HEK293 (cell line): ENCODE measurements at regions not wholly inside any gene's neighbourhood (a gene's known extent, or its start where the extent isn't known, plus 50 kb on each side); places are given as distances from the start of the nearest gene placed in this dataset.

ENCODE experiments used
- CTCF ChIA-PET: fragments of 350-600 bp; formaldehyde crosslinking; extraction: SDS; loops from one replicate; lab custom pipeline; 2021; ENCODE audit warnings: antibody characterized with exemption; lab: Yijun Ruan, JAX
- POLR2A ChIA-PET: fragments of 300-600 bp; formaldehyde crosslinking; extraction: SDS; loops from one replicate; lab custom pipeline; 2020; ENCODE audit warnings: antibody characterized with exemption, inconsistent platforms; lab: Yijun Ruan, JAX
- H3K27ac ChIP-seq: fragments of 200-500 bp; sonication (Bioruptor generic); 2 replicates; pipeline ENCODE4 v1.5.1; 2014; ENCODE audit warnings: low read depth, low read length, control low read depth, inconsistent platforms; ENCODE audit errors: extremely low read depth
- H3K36me3 ChIP-seq, 2 experiments: fragments of 200-500 bp in 1 of 2; sonication (Bioruptor generic) in 1 of 2; 1 replicate in 1 of 2; 2 replicates in 1 of 2; pipeline ENCODE4 v1.5.1; 2014 to 2017; ENCODE audit warnings: inconsistent platforms in 2 of 2, low read length in 2 of 2; ENCODE audit not compliant: control insufficient read depth in 2 of 2, insufficient read depth in 1 of 2
- H3K4me1 ChIP-seq: fragments of 200-500 bp; sonication (Bioruptor generic); 2 replicates; pipeline ENCODE4 v1.5.1; 2014; ENCODE audit warnings: mild to moderate bottlenecking, low read length, inconsistent platforms; ENCODE audit not compliant: control insufficient read depth, insufficient read depth
- H3K4me3 ChIP-seq: 2 replicates; pipeline ENCODE4 v1.5.1; 2011; ENCODE audit warnings: low read depth, mild to moderate bottlenecking, control low read depth, low read length, moderate library complexity
- H3K9me3 ChIP-seq: fragments of 200-500 bp; sonication (Bioruptor generic); 2 replicates; pipeline ENCODE4 v1.5.1; 2014; ENCODE audit warnings: low read depth, low read length, inconsistent platforms; ENCODE audit not compliant: control insufficient read depth, insufficient read depth
- GLIS1 ChIP-seq: fragments of 450-650 bp; formaldehyde crosslinking; IDR thresholded peaks from 2 replicates; pipeline ENCODE4 v1.5.1; 2016; ENCODE audit warnings: missing biosample characterization, missing genetic modification characterization
- KLF16 ChIP-seq: fragments of 450-650 bp; formaldehyde crosslinking; IDR thresholded peaks from 2 replicates; pipeline ENCODE4 v1.5.1; 2017; ENCODE audit warnings: missing biosample characterization, missing genetic modification characterization
- SCRT1 ChIP-seq: fragments of 450-650 bp; formaldehyde crosslinking; IDR thresholded peaks from 2 replicates; pipeline ENCODE4 v1.5.1; 2016; ENCODE audit warnings: missing biosample characterization, missing genetic modification characterization, borderline replicate concordance
- YY1 ChIP-seq: fragments of 450-650 bp; formaldehyde crosslinking; IDR thresholded peaks from 2 replicates; pipeline ENCODE4 v1.5.1; 2018; ENCODE audit warnings: missing biosample characterization, missing genetic modification characterization
- ZBTB17 ChIP-seq: fragments of 450-650 bp; formaldehyde crosslinking; IDR thresholded peaks from 2 replicates; pipeline ENCODE4 v1.5.1; 2016; ENCODE audit warnings: missing biosample characterization, missing genetic modification characterization
- ZBTB21 ChIP-seq: fragments of 450-650 bp; formaldehyde crosslinking; IDR thresholded peaks from 2 replicates; pipeline ENCODE4 v1.5.1; 2017; ENCODE audit warnings: missing biosample characterization, missing genetic modification characterization
- ZNF112 ChIP-seq: fragments of 450-650 bp; formaldehyde crosslinking; IDR thresholded peaks from 2 replicates; pipeline ENCODE4 v1.5.0; 2017; ENCODE audit warnings: missing biosample characterization, missing genetic modification characterization
- ZNF155 ChIP-seq: fragments of 450-650 bp; formaldehyde crosslinking; IDR thresholded peaks from 2 replicates; pipeline ENCODE4 v1.5.1; 2016; ENCODE audit warnings: missing biosample characterization, missing genetic modification characterization
- ZNF169 ChIP-seq: fragments of 450-650 bp; formaldehyde crosslinking; IDR thresholded peaks from 2 replicates; pipeline ENCODE4 v1.5.1; 2016; ENCODE audit warnings: missing biosample characterization, missing genetic modification characterization
- ZNF23 ChIP-seq: fragments of 450-650 bp; formaldehyde crosslinking; IDR thresholded peaks from 2 replicates; pipeline ENCODE4 v1.5.1; 2016; ENCODE audit warnings: missing biosample characterization, missing genetic modification characterization, borderline replicate concordance
- ZNF311 ChIP-seq: fragments of 450-650 bp; formaldehyde crosslinking; IDR thresholded peaks from 2 replicates; pipeline ENCODE4 v1.5.1; 2017; ENCODE audit warnings: missing biosample characterization, missing genetic modification characterization, borderline replicate concordance
- ZNF324 ChIP-seq: fragments of 450-650 bp; formaldehyde crosslinking; IDR thresholded peaks from 2 replicates; pipeline ENCODE4 v1.5.1; 2016; ENCODE audit warnings: missing biosample characterization, missing genetic modification characterization
- ZNF548 ChIP-seq: fragments of 450-650 bp; formaldehyde crosslinking; IDR thresholded peaks from 2 replicates; pipeline ENCODE4 v1.5.1; 2016; ENCODE audit warnings: missing biosample characterization, missing genetic modification characterization
- ZNF658 ChIP-seq: fragments of 450-650 bp; formaldehyde crosslinking; IDR thresholded peaks from 2 replicates; pipeline ENCODE4; 2016; ENCODE audit warnings: missing biosample characterization, missing genetic modification characterization
- ZNF677 ChIP-seq: fragments of 450-650 bp; IDR thresholded peaks from 2 replicates; pipeline ENCODE4 v1.5.0; 2018; ENCODE audit warnings: missing biosample characterization, mild to moderate bottlenecking, missing genetic modification characterization, moderate library complexity
- TF ChIP-seq, protein P1 (sequence below): fragments of 450-650 bp; formaldehyde crosslinking; IDR thresholded peaks from 2 replicates; pipeline ENCODE4 v1.5.1; 2016; ENCODE audit warnings: missing biosample characterization, missing genetic modification characterization
- TF ChIP-seq, protein P2 (sequence below): fragments of 450-650 bp; formaldehyde crosslinking; IDR thresholded peaks from 2 replicates; pipeline ENCODE4 v1.5.1; 2016; ENCODE audit warnings: missing biosample characterization, missing genetic modification characterization, borderline replicate concordance
- TF ChIP-seq, protein P3 (sequence below): fragments of 450-650 bp; formaldehyde crosslinking; IDR thresholded peaks from 2 replicates; pipeline ENCODE4; 2016; ENCODE audit warnings: missing biosample characterization, missing genetic modification characterization
- TF ChIP-seq, protein P4 (sequence below): fragments of 450-650 bp; formaldehyde crosslinking; IDR thresholded peaks from 2 replicates; pipeline ENCODE4 v1.5.1; 2016; ENCODE audit warnings: missing biosample characterization, missing genetic modification characterization
- TF ChIP-seq, protein P5 (sequence below): fragments of 450-650 bp; formaldehyde crosslinking; IDR thresholded peaks from 2 replicates; pipeline ENCODE4 v1.5.1; 2016; ENCODE audit warnings: missing biosample characterization, missing genetic modification characterization
- TF ChIP-seq, protein P6 (sequence below): fragments of 450-650 bp; formaldehyde crosslinking; IDR thresholded peaks from 2 replicates; pipeline ENCODE4 v1.5.1; 2016; ENCODE audit warnings: missing biosample characterization, missing genetic modification characterization

DNA sequence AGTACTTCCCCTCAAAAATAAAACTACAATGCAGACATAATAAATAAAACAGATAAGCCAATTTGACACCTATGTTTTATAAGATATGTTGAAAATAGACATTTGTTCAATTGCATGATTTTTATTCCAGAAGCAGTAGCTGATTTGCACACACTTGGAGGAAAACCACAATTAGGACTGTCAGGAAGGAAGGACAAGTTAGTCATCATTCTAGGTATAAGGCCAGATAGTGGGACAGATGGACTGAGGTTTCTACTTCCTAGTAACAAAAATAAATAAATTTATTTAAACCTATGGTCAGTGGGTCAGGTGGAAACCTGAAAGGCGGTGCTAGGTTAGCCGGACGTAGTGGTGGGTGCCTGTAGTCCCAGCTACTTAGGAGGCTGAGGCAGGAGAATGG is 141.8 kb upstream of the RASSF8 start:
- TF ChIP-seq, protein P1, sequence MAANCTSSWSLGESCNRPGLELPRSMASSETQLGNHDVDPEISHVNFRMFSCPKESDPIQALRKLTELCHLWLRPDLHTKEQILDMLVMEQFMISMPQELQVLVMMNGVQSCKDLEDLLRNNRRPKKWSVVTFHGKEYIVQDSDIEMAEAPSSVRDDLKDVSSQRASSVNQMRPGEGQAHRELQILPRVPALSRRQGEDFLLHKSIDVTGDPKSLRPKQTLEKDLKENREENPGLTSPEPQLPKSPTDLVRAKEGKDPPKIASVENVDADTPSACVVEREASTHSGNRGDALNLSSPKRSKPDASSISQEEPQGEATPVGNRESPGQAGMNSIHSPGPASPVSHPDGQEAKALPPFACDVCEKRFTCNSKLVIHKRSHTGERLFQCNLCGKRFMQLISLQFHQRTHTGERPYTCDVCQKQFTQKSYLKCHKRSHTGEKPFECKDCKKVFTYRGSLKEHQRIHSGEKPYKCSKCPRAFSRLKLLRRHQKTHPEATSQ: no peak
- TF ChIP-seq KLF16: no peak
- TF ChIP-seq ZNF169: no peak
- no peak for TF ChIP-seq SCRT1 (tag by site-specific recombination)
- no peak for TF ChIP-seq ZNF677 (tag by site-specific recombination)
- no peak for TF ChIP-seq ZNF658 (tag by site-specific recombination)
- TF ChIP-seq, protein P2, sequence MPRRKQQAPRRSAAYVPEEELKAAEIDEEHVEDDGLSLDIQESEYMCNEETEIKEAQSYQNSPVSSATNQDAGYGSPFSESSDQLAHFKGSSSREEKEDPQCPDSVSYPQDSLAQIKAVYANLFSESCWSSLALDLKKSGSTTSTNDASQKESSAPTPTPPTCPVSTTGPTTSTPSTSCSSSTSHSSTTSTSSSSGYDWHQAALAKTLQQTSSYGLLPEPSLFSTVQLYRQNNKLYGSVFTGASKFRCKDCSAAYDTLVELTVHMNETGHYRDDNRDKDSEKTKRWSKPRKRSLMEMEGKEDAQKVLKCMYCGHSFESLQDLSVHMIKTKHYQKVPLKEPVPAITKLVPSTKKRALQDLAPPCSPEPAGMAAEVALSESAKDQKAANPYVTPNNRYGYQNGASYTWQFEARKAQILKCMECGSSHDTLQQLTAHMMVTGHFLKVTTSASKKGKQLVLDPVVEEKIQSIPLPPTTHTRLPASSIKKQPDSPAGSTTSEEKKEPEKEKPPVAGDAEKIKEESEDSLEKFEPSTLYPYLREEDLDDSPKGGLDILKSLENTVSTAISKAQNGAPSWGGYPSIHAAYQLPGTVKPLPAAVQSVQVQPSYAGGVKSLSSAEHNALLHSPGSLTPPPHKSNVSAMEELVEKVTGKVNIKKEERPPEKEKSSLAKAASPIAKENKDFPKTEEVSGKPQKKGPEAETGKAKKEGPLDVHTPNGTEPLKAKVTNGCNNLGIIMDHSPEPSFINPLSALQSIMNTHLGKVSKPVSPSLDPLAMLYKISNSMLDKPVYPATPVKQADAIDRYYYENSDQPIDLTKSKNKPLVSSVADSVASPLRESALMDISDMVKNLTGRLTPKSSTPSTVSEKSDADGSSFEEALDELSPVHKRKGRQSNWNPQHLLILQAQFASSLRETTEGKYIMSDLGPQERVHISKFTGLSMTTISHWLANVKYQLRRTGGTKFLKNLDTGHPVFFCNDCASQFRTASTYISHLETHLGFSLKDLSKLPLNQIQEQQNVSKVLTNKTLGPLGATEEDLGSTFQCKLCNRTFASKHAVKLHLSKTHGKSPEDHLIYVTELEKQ (tag by site-specific recombination): no peak
- TF ChIP-seq, protein P3, sequence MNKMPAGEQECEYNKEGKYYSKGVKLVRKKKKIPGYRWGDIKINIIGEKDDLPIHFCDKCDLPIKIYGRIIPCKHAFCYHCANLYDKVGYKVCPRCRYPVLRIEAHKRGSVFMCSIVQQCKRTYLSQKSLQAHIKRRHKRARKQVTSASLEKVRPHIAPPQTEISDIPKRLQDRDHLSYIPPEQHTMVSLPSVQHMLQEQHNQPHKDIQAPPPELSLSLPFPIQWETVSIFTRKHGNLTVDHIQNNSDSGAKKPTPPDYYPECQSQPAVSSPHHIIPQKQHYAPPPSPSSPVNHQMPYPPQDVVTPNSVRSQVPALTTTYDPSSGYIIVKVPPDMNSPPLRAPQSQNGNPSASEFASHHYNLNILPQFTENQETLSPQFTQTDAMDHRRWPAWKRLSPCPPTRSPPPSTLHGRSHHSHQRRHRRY (tag by site-specific recombination): no peak
- TF ChIP-seq, all 188 proteins: peak for 0
- Histone ChIP-seq H3K27ac (no peak overlapping the region), H3K36me3 (no peaks in the 10 kb centered on the region), H3K9me3 (no peaks in the 10 kb centered on the region), H3K4me3 (no peak overlapping the region), H3K4me1 (peaks cover 9% of the 10 kb centered on the region)
- POLR2A ChIA-PET: no interaction called here
- CTCF ChIA-PET: interaction anchor here (0.6 kb wide), 1 partner anchor 312 kb away, joined by 3 read pairs; no protein-coding TSS in a partner anchor

DNA sequence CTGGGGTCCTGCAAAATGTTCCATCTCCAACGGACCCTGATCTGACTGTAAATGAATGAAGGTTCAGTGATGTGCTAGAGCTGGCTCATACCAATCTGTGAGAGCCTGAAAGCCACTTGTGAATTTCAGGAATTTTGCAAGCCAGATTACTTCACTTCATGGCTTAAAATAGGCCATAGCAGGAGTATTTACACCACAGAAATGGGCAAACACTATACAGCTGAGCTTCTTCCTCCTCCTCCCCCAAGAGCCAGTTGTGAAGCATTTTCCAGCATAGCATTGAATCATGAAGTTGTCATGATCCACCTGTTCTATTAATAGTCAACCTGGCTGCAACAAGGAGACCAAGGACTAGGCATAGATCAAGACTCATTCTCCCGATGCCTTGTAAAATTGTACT is 141.3 kb upstream of the RASSF8 start:
- Histone ChIP-seq H3K27ac (no peak overlapping the region), H3K4me3 (no peak overlapping the region), H3K9me3 (no peaks in the 10 kb centered on the region), H3K4me1 (peaks cover 4% of the 10 kb centered on the region), H3K36me3 (no peaks in the 10 kb centered on the region)
- CTCF ChIA-PET: interaction anchor here (0.6 kb wide), 1 partner anchor 313 kb away, joined by 3 read pairs; no protein-coding TSS in a partner anchor
- POLR2A ChIA-PET: no interaction called here
- peak; percentile 90 for TF ChIP-seq ZNF112 (tag by site-specific recombination)
- TF ChIP-seq, protein P4, sequence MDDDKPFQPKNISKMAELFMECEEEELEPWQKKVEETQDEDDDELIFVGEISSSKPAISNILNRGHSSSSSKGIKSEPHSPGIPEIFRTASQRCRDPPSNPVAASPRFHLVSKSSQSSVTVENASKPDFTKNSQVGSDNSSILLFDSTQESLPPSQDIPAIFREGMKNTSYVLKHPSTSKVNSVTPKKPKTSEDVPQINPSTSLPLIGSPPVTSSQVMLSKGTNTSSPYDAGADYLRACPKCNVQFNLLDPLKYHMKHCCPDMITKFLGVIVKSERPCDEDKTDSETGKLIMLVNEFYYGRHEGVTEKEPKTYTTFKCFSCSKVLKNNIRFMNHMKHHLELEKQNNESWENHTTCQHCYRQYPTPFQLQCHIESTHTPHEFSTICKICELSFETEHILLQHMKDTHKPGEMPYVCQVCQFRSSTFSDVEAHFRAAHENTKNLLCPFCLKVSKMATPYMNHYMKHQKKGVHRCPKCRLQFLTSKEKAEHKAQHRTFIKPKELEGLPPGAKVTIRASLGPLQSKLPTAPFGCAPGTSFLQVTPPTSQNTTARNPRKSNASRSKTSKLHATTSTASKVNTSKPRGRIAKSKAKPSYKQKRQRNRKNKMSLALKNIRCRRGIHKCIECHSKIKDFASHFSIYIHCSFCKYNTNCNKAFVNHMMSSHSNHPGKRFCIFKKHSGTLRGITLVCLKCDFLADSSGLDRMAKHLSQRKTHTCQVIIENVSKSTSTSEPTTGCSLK: no peak

DNA sequence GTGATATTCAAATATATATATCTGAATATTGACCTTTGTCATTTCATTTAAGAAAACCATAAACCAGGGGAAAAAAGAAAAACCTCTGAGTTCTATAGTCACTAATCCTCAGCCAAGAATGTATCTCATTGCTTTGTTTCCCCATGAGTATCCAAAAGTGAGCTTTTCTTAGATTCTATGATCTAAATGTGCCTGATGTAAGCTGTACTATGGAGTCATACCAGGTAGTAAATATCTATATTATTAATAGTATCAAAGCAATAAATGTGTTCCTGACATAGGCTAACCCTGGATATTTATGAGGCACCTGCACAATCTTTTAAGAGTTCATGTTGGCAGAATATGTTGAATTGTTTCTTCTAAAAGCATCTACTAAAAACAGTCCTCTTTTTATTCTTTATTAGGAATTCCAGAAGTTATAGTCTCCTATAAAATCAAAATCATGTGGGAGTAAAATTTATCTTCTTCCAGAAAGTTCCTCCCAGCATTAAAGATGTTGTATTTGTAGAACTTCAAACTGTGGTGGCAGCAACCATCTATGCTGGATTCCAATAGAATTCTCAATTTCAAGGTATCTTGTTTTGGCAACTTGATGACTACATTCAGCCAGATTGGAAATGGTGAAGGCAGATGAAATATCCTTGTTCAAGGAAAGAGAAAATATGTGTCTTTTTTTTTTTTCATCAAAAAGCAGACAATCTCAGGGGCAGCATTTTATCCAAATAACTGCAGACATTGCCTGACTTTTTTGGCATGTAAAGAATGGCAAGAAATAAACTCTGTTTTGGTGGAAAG is 139.7 kb upstream of the RASSF8 start:
- H3K4me3 ChIP-seq: no peak overlapping the region
- no peaks in the 10 kb centered on the region for H3K4me1 ChIP-seq
- POLR2A ChIA-PET: no interaction called here
- no peaks in the 10 kb centered on the region for H3K9me3 ChIP-seq
- H3K36me3 ChIP-seq: no peaks in the 10 kb centered on the region
- CTCF ChIA-PET: interaction anchor here (1.0 kb wide), 1 partner anchor 199 kb away, joined by 4 read pairs; no protein-coding TSS in a partner anchor
- no peak overlapping the region for H3K27ac ChIP-seq
- TF ChIP-seq ZNF311 (tag by site-specific recombination): no peak
- no peak for TF ChIP-seq ZNF324
- TF ChIP-seq ZBTB17 (tag by site-specific recombination): no peak
- TF ChIP-seq YY1 (tag by site-specific recombination): no peak
- TF ChIP-seq GLIS1 (tag by site-specific recombination): no peak
- no peak for TF ChIP-seq ZNF155
- TF ChIP-seq, protein P5, sequence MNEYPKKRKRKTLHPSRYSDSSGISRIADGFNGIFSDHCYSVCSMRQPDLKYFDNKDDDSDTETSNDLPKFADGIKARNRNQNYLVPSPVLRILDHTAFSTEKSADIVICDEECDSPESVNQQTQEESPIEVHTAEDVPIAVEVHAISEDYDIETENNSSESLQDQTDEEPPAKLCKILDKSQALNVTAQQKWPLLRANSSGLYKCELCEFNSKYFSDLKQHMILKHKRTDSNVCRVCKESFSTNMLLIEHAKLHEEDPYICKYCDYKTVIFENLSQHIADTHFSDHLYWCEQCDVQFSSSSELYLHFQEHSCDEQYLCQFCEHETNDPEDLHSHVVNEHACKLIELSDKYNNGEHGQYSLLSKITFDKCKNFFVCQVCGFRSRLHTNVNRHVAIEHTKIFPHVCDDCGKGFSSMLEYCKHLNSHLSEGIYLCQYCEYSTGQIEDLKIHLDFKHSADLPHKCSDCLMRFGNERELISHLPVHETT (tag by site-specific recombination): no peak
- no peak for TF ChIP-seq ZNF23 (tag by site-specific recombination)
- no peak for TF ChIP-seq ZNF548 (tag by site-specific recombination)
- TF ChIP-seq, protein P6, sequence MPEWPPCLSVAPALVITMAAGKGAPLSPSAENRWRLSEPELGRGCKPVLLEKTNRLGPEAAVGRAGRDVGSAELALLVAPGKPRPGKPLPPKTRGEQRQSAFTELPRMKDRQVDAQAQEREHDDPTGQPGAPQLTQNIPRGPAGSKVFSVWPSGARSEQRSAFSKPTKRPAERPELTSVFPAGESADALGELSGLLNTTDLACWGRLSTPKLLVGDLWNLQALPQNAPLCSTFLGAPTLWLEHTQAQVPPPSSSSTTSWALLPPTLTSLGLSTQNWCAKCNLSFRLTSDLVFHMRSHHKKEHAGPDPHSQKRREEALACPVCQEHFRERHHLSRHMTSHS: no peak
- TF ChIP-seq ZBTB21 (tag by site-specific recombination): no peak
